Immature natural killer cell (primary cell): ENCODE measurements at regions not wholly inside any gene's neighbourhood (a gene's known extent, or its start where the extent isn't known, plus 50 kb on each side); places are given as distances from the start of the nearest gene placed in this dataset.
"Not testable (repeated sequence)": the region's sequence is repeated elsewhere in the genome, so short reads cannot be mapped to it uniquely, and the experiment has no call there.

Source experiments
- DNase-seq, 3 donors: peaks; one replicate each; pipeline ENCODE4 v3.0.0; 2022; ENCODE audit warnings: mixed read lengths in 1 of 3
- H3K27ac Mint-ChIP-seq, 6 donors: one replicate each; pipeline ENCODE4 v1.8.0; 2020; ENCODE audit warnings: mixed read lengths in 6 of 6, mild to moderate bottlenecking in 5 of 6, inconsistent platforms in 4 of 6, moderate library complexity in 3 of 6
- H3K27me3 Mint-ChIP-seq, 3 donors: one replicate each; pipeline ENCODE4 v1.8.0; 2020 to 2021; ENCODE audit warnings: low read depth in 3 of 3, mild to moderate bottlenecking in 3 of 3, mixed read lengths in 3 of 3, moderate library complexity in 3 of 3, inconsistent platforms in 1 of 3
- H3K36me3 Mint-ChIP-seq, 3 donors: one replicate each; pipeline ENCODE4 v1.8.0; 2020; ENCODE audit warnings: mixed read lengths in 3 of 3, inconsistent platforms in 2 of 3, mild to moderate bottlenecking in 2 of 3
- H3K4me1 Mint-ChIP-seq, 2 donors: one replicate each; pipeline ENCODE4 v1.8.0; 2020; ENCODE audit warnings: inconsistent platforms in 2 of 2, mild to moderate bottlenecking in 2 of 2, mixed read lengths in 2 of 2, moderate library complexity in 1 of 2
- H3K4me3 Mint-ChIP-seq, 5 donors: one replicate each; pipeline ENCODE4 v1.8.0; 2020; ENCODE audit warnings: mild to moderate bottlenecking in 5 of 5, mixed read lengths in 5 of 5, inconsistent platforms in 3 of 5, moderate library complexity in 3 of 5
- H3K9me3 Mint-ChIP-seq, 6 donors: one replicate each; pipeline ENCODE4 v1.8.0; 2020; ENCODE audit warnings: mild to moderate bottlenecking in 6 of 6, mixed read lengths in 6 of 6, inconsistent platforms in 4 of 6, moderate library complexity in 3 of 6

- H3K36me3 Mint-ChIP-seq, DNase-seq, H3K27me3 Mint-ChIP-seq, H3K4me1 Mint-ChIP-seq, H3K9me3 Mint-ChIP-seq, H3K27ac Mint-ChIP-seq, H3K4me3 Mint-ChIP-seq: not testable (repeated sequence)
Observed at GRCh38 chr21:15317034-15317433, 252.2 kb upstream of the NRIP1 start.

- H3K27ac Mint-ChIP-seq = no peak overlapping the region
- H3K4me3 Mint-ChIP-seq = no peak overlapping the region
- H3K4me1 Mint-ChIP-seq = no peaks in the 10 kb centered on the region
Observed at GRCh38 chr21:15319727-15320126, 254.9 kb upstream of the NRIP1 start.

GRCh38 chr21:15324542-15324941 lies 259.7 kb upstream of the NRIP1 start:
- H3K4me3 Mint-ChIP-seq = no peak overlapping the region
- H3K9me3 Mint-ChIP-seq = no peaks in the 10 kb centered on the region
- no peaks in the 10 kb centered on the region for H3K4me1 Mint-ChIP-seq
- H3K36me3 Mint-ChIP-seq = no peaks in the 10 kb centered on the region
- H3K27ac Mint-ChIP-seq = no peak overlapping the region
- DNase-seq = no peak
- H3K27me3 Mint-ChIP-seq = peaks cover 2 to 8% (median 3%) of the 10 kb centered on the region in 3 donors

More at GRCh38 chr21:15319727-15320126, 254.9 kb upstream of the NRIP1 start:
- DNase-seq = no peak
- Mint-ChIP-seq H3K36me3 (no peaks in the 10 kb centered on the region), H3K9me3 (peaks cover 0 to 2% (median 0%) of the 10 kb centered on the region in 6 donors), H3K27me3 (peaks cover 2 to 8% (median 5%) of the 10 kb centered on the region in 3 donors)

GRCh38 chr21:15326032-15326867 lies 261.4 kb upstream of the NRIP1 start:
- Mint-ChIP-seq H3K4me3 (no peak overlapping the region), H3K27ac (no peak overlapping the region), H3K4me1 (no peaks in the 10 kb centered on the region), H3K9me3 (no peaks in the 10 kb centered on the region), H3K27me3 (peaks cover 0 to 9% (median 3%) of the 10 kb centered on the region in 3 donors), H3K36me3 (no peaks in the 10 kb centered on the region)
- no peak for DNase-seq

DNA sequence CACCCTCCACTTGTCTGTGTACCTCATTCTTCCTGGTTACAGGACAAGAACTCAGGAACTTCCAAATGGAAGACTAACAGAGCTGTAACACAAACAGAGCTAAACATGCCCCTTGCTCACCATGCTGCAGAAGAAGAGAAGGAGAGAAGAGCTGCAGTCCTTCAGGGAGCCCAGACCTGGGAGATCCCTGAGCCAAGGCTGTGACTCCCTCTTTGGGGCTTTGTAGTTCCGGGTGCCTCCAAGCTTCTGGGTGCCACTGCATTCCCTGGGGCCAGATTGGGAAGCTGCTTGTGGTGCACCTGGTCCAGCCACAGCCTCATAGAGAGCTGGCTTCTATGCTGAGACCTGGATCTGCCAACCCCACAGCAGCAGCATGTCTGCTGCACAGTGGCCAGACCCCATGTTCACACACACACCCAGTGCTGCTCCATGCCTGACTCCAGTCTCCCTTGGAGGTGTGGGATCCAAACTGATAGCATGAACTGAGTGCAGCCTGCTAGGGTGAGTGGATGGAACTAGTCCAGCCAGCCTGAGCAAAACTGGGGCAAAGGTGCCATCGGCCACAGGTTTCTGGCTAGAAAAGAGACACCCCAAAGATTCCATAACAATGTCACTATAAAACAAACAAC lies 263.0 kb upstream of the NRIP1 start:
- H3K27ac Mint-ChIP-seq = no peak overlapping the region
- H3K27me3 Mint-ChIP-seq = peaks cover 0 to 7% (median 0%) of the 10 kb centered on the region in 3 donors
- no peaks in the 10 kb centered on the region for H3K4me1 Mint-ChIP-seq
- no peak for DNase-seq
- H3K9me3 Mint-ChIP-seq = no peaks in the 10 kb centered on the region
- no peak overlapping the region for H3K4me3 Mint-ChIP-seq
- H3K36me3 Mint-ChIP-seq = no peaks in the 10 kb centered on the region

- no peak for DNase-seq
- Mint-ChIP-seq H3K4me1 (no peaks in the 10 kb centered on the region), H3K27ac (no peak overlapping the region), H3K36me3 (no peaks in the 10 kb centered on the region), H3K4me3 (no peak overlapping the region), H3K9me3 (no peaks in the 10 kb centered on the region), H3K27me3 (peaks cover 0 to 7% (median 0%) of the 10 kb centered on the region in 3 donors)
Observed at GRCh38 chr21:15329191-15329590, 264.4 kb upstream of the NRIP1 start.

GRCh38 chr21:15330872-15331271 lies 266.1 kb upstream of the NRIP1 start:
- no peak overlapping the region for H3K4me3 Mint-ChIP-seq
- DNase-seq = no peak
- H3K27ac Mint-ChIP-seq = no peak overlapping the region
- peaks cover 0 to 7% (median 3%) of the 10 kb centered on the region in 3 donors for H3K27me3 Mint-ChIP-seq
- H3K36me3 Mint-ChIP-seq = no peaks in the 10 kb centered on the region
- H3K4me1 Mint-ChIP-seq = no peaks in the 10 kb centered on the region
- H3K9me3 Mint-ChIP-seq = no peaks in the 10 kb centered on the region

DNA sequence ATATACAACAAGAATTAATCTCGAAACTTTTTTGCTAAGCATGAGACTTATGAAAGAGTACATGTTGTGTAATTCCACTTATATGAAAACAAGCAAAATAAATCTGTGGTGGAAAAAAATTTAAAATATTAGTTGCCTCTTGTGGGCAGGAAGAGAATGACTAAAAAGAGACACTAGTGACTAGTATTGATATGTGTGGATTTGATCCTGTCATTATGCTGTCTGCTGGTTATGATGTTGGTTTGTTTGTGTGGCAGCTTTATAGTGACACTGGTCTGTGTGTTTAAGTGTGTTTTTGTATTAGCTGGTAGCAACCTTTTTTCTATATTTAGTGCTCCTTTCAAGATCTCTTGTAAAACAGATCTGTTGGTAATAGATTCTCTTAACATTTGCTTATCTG lies 267.8 kb upstream of the NRIP1 start:
- Mint-ChIP-seq H3K27ac (no peak overlapping the region), H3K36me3 (no peaks in the 10 kb centered on the region), H3K9me3 (no peaks in the 10 kb centered on the region), H3K4me1 (no peaks in the 10 kb centered on the region), H3K27me3 (peaks cover 3 to 7% (median 3%) of the 10 kb centered on the region in 3 donors), H3K4me3 (no peak overlapping the region)
- no peak for DNase-seq

GRCh38 chr21:15333136-15333710 lies 268.4 kb upstream of the NRIP1 start:
- Mint-ChIP-seq H3K36me3 (no peaks in the 10 kb centered on the region), H3K4me3 (no peak overlapping the region), H3K9me3 (no peaks in the 10 kb centered on the region), H3K27ac (no peak overlapping the region), H3K27me3 (peaks cover 3 to 7% (median 3%) of the 10 kb centered on the region in 3 donors), H3K4me1 (no peaks in the 10 kb centered on the region)
- DNase-seq = no peak

GRCh38 chr21:15333951-15334350 lies 269.2 kb upstream of the NRIP1 start:
- Mint-ChIP-seq H3K36me3 (no peaks in the 10 kb centered on the region), H3K4me3 (no peak overlapping the region), H3K27ac (no peak overlapping the region)

DNA sequence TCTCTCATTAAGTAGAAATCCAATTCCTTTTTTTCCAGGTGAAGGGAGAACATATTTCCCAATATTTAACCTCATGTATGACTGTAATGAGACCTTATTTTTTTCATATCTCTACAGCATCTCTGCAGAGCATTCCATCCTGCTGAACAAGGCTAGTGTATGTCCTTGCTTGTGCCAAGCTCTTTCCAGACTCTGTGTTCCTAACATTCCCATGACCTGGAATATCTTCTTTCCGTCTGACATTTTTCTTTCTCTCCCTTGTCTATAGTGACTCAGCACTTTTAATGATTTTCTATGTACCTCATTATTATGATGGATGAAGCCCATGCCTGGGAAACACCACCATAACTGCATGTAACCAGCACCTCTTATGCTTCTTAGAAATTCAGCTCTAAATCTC lies 278.3 kb upstream of the NRIP1 start:
- Mint-ChIP-seq H3K9me3 (peaks cover 0 to 13% (median 0%) of the 10 kb centered on the region in 6 donors), H3K36me3 (no peaks in the 10 kb centered on the region), H3K27me3 (peaks cover 3 to 7% (median 3%) of the 10 kb centered on the region in 3 donors), H3K27ac (no peak overlapping the region), H3K4me3 (no peak overlapping the region), H3K4me1 (no peaks in the 10 kb centered on the region)
- no peak for DNase-seq

More at GRCh38 chr21:15333951-15334350, 269.2 kb upstream of the NRIP1 start:
- Mint-ChIP-seq H3K4me1 (no peaks in the 10 kb centered on the region), H3K27me3 (peaks cover 3 to 8% (median 3%) of the 10 kb centered on the region in 3 donors), H3K9me3 (no peaks in the 10 kb centered on the region)
- no peak for DNase-seq

- H3K27ac Mint-ChIP-seq = no peak overlapping the region
- DNase-seq = no peak
- no peak overlapping the region for H3K4me3 Mint-ChIP-seq
- no peaks in the 10 kb centered on the region for H3K36me3 Mint-ChIP-seq
- peaks cover 0 to 3% (median 0%) of the 10 kb centered on the region in 6 donors for H3K9me3 Mint-ChIP-seq
- peaks cover 0 to 5% of the 10 kb centered on the region in 2 donors for H3K4me1 Mint-ChIP-seq
- H3K27me3 Mint-ChIP-seq = peaks cover 2 to 3% (median 3%) of the 10 kb centered on the region in 3 donors
Observed at GRCh38 chr21:15352009-15352408, 287.2 kb upstream of the NRIP1 start.

- H3K4me3 Mint-ChIP-seq = no peak overlapping the region
Observed at GRCh38 chr21:15353546-15353945, 288.7 kb upstream of the NRIP1 start.

DNA sequence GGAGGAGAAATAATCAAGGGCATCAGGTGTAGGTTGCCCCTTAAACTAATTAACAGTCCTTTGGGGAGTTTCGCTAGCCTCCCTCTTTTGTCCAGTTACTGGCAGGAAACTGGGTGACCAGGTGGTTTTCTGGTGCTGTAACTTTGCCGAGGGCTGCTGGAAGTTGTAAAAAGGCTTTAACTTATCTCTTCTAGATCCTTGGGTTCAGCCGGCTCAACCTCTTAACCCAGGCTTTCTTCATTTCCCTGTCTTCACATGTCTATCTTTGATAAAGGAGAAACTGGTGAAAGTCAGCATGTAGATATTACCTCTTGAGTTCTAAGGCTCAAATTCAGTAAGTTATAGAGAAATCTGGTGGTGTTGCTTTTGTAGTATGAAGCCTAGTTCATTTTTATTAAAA lies 289.7 kb upstream of the NRIP1 start:
- DNase-seq = no peak
- no peak overlapping the region for H3K4me3 Mint-ChIP-seq

More at GRCh38 chr21:15353546-15353945, 288.7 kb upstream of the NRIP1 start:
- Mint-ChIP-seq H3K27ac (no peak overlapping the region), H3K9me3 (no peaks in the 10 kb centered on the region), H3K36me3 (no peaks in the 10 kb centered on the region), H3K4me1 (peaks cover 0 to 5% of the 10 kb centered on the region in 2 donors), H3K27me3 (peaks cover 0 to 2% (median 1%) of the 10 kb centered on the region in 3 donors)
- no peak for DNase-seq

More for the DNA sequence above, 289.7 kb upstream of the NRIP1 start:
- H3K36me3 Mint-ChIP-seq = no peaks in the 10 kb centered on the region
- no peak overlapping the region for H3K27ac Mint-ChIP-seq
- H3K4me1 Mint-ChIP-seq = peaks cover 0 to 5% of the 10 kb centered on the region in 2 donors
- peaks cover 0 to 2% (median 0%) of the 10 kb centered on the region in 3 donors for H3K27me3 Mint-ChIP-seq
- H3K9me3 Mint-ChIP-seq = no peaks in the 10 kb centered on the region
